Activated T-cell treated with anti-CD3 and anti-CD28 coated beads for 48 hours (primary cell): ENCODE measurements at regions not wholly inside any gene's neighbourhood (a gene's known extent, or its start where the extent isn't known, plus 50 kb on each side); places are given as distances from the start of the nearest gene placed in this dataset.
"Not testable (repeated sequence)": the region's sequence is repeated elsewhere in the genome, so short reads cannot be mapped to it uniquely, and the experiment has no call there.

Source experiments
- DNase-seq: peaks from one replicate; pipeline ENCODE4 v3.0.0-alpha.2; 2020; ENCODE audit warnings: low read depth

- DNase-seq = no peak
Measured at GRCh38 chr1:29936031-29936544, 699.8 kb downstream of the PTPRU start.

GRCh38 chr1:29934255-29934772, 698.0 kb downstream of the PTPRU start:
- no peak for DNase-seq

DNA sequence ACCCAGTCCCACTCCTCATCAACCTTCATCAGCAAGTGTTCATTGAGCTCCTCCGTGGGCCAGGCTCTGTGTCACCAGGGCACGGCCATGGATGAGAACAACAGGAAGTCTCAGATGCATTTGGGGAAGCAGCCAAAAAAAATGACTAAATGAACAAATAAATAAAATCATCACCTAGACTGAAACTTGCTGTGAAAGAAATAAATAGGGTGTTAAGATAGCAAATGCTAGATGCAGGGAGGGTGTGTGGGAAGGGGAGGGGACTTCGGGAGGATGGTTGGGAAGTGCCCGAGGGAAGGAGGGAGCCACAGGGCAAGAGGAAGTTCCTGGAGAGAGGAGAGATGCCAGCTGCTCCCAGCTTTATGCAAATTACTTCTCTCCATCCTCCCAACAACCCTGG, 696.7 kb downstream of the PTPRU start:
- no peak for DNase-seq

DNA sequence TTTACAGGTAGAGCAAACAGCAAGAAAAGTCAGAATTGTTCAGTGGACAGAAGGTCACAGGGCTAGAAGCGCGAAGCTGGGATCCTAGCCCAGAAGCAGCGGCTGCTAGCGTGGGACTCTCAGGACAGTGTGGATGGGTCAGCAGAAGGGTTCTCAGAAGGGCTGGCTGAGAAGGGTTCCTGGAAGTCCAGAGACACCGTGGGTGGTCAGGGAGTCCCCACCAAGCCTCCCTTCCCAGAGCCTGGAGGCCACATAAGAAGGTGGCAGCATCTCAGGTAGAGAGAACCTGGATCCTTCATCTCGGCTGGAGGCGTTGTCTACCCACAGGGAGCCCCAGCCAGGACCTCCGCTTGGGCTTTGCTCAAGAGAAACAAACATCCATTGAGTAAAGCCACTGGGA, 696.3 kb downstream of the PTPRU start:
- no peak for DNase-seq

- no peak for DNase-seq
Measured at GRCh38 chr1:29931477-29932175, 695.3 kb downstream of the PTPRU start.

GRCh38 chr1:29925058-29925457, 688.7 kb downstream of the PTPRU start:
- no peak for DNase-seq

GRCh38 chr1:29924017-29924431, 687.7 kb downstream of the PTPRU start:
- DNase-seq = no peak

- no peak for DNase-seq
Measured at GRCh38 chr1:29921741-29922140, 685.4 kb downstream of the PTPRU start.

DNA sequence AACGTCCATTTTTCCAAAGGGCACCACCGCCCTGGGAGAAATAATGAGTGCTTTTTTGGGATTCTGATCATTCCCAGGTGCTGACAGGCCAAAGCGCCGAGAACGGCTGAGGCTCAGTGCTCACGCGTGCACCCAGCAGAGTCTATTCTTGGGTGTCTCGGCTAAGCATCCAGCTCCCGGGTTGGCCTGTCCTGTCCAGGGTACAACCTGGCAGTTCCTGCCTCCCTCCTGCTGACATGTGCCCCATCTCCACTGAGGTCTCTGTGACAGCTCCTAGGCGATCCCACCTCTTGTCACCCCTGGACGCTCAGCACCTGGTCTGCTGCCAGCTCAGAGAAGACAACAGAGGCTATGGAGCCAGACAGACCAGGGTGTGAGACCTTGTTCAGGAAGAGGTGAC, 684.5 kb downstream of the PTPRU start:
- no peak for DNase-seq

- no peak for DNase-seq
Measured at GRCh38 chr1:29920316-29920715, 684.0 kb downstream of the PTPRU start.

- DNase-seq = not testable (repeated sequence)
Measured at GRCh38 chr1:29919041-29919440, 682.7 kb downstream of the PTPRU start.

GRCh38 chr1:29916656-29917369, 680.5 kb downstream of the PTPRU start:
- DNase-seq = no peak

GRCh38 chr1:29914936-29915335, 678.6 kb downstream of the PTPRU start:
- no peak for DNase-seq

DNA sequence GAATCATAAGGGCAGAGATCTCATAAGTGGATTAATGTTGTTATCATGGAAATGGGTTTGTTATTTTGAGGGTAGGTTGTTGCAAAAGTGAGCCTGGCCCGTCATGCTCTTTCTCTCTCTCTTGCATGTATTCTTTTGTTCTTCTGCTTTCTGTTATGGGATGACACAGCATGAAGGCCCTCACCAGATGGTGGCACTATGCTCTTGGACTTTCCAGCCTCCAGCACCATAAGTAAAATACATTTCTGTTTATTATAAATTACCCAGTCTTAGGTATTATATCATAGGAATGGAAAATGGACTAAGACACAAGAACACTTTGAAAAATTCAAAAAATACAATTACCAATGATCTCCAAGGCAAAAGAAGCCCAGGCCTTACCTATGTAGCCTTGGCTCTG, 676.1 kb downstream of the PTPRU start:
- DNase-seq = no peak

- no peak for DNase-seq
Measured at GRCh38 chr1:29909962-29910361, 673.6 kb downstream of the PTPRU start.

DNA sequence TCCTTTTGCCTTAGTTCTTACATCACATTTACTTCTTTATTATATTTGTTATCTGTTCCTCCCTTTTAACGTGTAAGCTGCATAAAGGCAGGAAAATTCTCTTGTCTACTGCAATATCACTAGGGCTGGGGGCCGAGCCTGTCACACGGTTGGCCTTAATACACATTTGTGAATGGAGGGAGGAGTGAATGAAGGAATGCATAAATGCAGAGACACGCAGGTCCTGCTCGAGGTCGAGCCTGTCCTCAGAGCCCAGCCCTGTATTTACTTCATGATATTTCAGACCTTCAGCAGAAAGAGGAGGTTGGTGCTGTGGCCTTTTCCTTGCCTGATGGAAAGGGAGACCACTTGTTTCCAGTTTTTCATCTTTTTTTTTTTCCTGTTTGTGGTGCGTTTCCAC, 671.3 kb downstream of the PTPRU start:
- no peak for DNase-seq

DNA sequence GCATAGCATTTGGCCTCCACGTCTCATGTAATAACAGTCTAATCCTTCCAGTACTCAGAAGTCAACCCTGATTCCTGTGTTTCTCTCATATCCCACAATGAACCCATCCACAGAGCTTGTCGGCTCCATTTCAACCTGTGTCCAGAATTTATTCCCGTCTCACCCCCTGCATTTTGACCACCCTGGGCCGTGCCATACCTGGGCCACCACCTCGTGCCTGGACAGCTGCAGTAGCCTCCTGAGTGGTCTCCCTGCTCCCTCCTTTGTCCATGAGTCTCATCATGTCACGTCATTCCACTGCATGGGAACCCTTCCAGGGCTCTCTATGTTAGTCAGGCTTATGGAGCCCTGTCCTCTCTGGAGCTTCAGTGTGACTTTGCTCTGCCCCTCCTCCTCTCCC, 670.6 kb downstream of the PTPRU start:
- DNase-seq = no peak

GRCh38 chr1:29903548-29904166, 667.3 kb downstream of the PTPRU start:
- DNase-seq = no peak

DNA sequence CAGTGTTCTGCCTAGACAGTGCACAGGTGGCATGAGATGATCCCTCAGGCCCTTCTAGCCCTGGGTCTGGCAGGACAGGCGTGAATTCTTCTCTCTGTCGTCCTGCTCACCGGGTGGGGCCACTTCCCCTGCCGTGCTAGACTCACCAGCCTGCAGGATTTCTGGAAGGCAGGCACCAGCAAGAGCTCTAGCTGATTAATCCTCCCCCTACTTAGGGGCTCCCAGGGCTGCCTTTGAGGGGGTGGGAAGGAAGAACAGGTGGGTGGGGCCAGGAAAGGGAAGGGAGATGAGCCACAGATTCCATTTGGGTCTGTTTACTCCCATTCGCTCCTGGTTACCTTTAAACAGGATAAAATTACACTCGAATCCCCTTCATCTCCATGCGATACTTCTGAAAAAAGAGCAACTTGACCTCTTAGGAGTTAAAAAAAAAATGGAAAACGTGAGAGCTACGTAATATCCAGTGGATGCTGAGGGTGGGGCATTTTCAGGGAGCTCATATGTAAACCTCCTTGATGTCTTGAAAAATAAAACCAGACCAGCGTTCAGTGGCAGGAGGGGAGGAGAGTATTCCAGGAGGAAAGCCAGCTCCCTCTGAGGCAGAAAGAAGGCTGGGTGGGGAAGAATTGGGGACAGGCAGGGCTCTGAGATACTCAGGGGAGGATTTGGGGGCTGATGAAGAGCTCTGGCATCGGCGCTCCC, 665.5 kb downstream of the PTPRU start:
- DNase-seq = no peak

GRCh38 chr1:29900712-29901111, 664.4 kb downstream of the PTPRU start:
- DNase-seq = no peak

DNA sequence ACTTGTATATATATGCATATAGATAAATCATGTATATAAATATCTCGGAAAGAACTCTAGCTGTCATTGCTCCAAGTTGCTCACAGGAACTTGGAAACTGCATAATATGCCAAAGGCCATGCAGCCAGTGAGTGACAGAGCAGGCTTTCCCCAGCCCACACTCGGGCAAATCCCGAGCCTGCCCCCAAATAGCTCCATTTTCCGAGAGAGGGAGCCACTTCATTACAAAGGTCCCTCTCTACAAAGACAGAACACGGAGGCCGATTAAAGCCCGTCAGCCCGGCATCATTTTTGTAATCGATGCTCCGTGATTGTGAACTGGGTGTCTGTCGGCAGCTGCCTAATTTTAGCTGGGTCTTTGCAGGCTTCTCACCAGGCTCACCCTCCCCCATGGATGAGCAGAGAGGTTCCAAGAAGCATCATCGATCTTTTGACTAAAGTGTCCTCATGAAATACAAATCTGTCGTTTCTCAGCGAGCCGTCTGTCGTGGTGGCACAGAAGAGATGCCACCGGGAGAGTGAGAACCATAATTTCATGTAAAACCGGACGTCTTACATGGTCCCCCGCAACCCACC, 663.9 kb downstream of the PTPRU start:
- DNase-seq = no peak
